CD4-positive, alpha-beta T cell treated with Interleukin-17A for 1 hour (primary cell): ENCODE measurements at regions not wholly inside any gene's neighbourhood (a gene's known extent, or its start where the extent isn't known, plus 50 kb on each side); places are given as distances from the start of the nearest gene placed in this dataset.

Experiments
- DNase-seq: peaks from one replicate; pipeline ENCODE4 v3.0.0-alpha.2; 2020

- no peak for DNase-seq
These were observed 793.7 kb upstream of the LCORL start for GRCh38 chr4:18815081-18815778.

- DNase-seq, result no peak
These were observed 792.2 kb upstream of the LCORL start for GRCh38 chr4:18813771-18814170.

GRCh38 chr4:18813055-18813454 is 791.5 kb upstream of the LCORL start:
- DNase-seq, result no peak

GRCh38 chr4:18803781-18804180 is 782.2 kb upstream of the LCORL start:
- no peak for DNase-seq

- no peak for DNase-seq
These were observed 776.6 kb upstream of the LCORL start for GRCh38 chr4:18798123-18798522.

DNA sequence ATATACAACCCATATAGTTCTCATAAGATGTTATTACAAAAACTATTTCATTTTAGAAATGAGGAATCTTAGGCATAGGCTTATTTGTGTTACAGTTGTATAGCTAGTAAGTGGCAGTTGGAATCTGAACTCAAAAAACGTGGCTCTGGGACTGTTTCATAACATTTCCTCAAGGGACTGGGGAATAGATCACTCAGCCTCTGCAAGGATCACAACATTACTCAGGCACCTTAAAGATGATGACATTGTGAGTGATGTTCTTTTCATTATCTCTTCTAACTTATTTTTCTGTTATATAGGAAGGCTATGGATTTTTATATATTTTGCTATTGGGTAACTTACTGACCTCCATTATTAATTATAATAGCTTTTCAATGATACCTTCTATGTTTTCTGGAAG is 774.2 kb upstream of the LCORL start:
- no peak for DNase-seq

GRCh38 chr4:18777190-18777930 is 755.8 kb upstream of the LCORL start:
- DNase-seq, result no peak

DNA sequence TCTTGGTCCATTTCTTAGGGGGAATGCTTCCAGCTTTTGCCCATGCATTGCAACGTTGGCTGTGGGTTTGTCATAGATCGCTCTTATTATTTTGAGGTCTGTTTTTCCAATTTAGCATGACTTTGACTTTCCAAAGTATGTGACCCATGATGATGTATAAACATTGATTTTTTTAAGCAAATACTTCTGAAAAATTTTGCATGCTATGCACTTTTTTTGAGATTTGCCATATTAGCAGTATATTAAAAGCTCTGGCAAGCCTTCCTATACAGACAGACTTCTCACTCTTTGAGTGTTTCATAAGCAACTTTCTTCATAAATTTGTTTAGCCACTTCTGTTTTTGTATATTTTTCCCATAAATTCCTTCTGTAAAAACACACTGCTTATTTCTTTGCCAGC is 746.4 kb upstream of the LCORL start:
- no peak for DNase-seq

DNA sequence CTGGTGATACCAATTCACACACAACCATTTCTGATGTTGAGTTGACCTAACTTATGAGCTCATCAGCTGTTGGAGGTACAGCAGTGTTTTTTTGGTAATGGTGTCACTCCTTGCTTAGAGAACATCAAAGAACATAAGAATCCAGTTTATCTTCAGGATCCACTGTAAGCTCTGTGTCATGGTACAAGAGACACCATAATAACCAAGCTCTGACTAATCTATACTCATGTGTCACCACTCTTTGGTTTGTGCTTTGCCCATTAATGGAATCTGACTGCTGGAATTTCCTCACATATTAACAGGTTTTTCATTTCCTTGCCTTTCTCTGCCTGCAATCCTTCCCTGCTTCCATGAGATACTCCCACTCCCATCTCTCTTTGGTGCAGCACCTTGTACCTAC is 735.1 kb upstream of the LCORL start:
- DNase-seq, result no peak

- DNase-seq, result no peak
These were observed 732.6 kb upstream of the LCORL start for GRCh38 chr4:18754180-18754579.

GRCh38 chr4:18751083-18751482 is 729.5 kb upstream of the LCORL start:
- DNase-seq, result no peak

- DNase-seq, result no peak
These were observed 727.8 kb upstream of the LCORL start for GRCh38 chr4:18749391-18749790.

- no peak for DNase-seq
These were observed 715.0 kb upstream of the LCORL start for GRCh38 chr4:18736551-18736950.

DNA sequence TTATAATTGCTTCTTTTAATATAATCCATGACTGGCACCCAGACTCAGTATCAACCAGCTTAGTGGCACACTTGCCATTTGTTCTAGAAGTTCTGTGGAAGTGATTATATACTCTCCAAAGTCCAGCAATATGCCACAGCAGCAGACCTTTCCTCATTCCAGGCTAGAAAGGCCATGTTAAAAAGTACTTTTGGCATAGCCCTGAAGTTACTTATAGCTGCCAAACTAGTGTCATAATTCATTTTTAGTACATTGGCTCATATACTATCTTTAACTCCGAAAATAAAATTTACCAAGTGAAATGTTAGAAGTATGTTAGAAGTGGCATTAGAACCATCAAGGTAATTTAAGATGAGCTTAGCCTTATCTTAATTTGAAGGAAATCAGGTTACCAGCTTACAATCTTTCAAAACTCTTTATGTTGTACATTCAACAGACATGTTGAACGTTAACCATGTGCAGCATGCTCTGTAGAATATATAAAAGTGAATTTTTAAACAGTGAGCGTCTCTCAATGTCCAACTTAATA is 714.2 kb upstream of the LCORL start:
- DNase-seq, result no peak

DNA sequence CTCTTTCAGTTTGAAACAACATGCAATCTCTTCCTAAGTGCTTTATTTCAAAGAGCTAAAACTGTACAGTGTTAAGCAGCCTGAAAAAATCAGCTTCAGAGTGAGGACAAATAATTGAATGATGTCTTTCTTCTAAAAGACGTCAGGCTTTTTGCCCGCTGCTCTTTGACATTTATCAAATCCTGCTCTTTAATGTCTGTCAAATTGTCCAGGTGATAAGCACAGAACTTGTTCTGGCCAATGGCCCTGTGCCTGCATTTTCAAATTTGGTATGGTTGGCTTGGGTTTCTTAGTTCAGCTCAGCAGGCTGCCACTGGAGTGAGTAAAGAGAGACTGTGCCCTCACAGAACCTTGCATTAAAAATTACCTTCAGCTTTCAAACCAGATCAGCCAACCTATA is 712.9 kb upstream of the LCORL start:
- DNase-seq, result no peak

GRCh38 chr4:18733961-18734360 is 712.4 kb upstream of the LCORL start:
- no peak for DNase-seq

GRCh38 chr4:18722748-18723191 is 701.2 kb upstream of the LCORL start:
- no peak for DNase-seq

DNA sequence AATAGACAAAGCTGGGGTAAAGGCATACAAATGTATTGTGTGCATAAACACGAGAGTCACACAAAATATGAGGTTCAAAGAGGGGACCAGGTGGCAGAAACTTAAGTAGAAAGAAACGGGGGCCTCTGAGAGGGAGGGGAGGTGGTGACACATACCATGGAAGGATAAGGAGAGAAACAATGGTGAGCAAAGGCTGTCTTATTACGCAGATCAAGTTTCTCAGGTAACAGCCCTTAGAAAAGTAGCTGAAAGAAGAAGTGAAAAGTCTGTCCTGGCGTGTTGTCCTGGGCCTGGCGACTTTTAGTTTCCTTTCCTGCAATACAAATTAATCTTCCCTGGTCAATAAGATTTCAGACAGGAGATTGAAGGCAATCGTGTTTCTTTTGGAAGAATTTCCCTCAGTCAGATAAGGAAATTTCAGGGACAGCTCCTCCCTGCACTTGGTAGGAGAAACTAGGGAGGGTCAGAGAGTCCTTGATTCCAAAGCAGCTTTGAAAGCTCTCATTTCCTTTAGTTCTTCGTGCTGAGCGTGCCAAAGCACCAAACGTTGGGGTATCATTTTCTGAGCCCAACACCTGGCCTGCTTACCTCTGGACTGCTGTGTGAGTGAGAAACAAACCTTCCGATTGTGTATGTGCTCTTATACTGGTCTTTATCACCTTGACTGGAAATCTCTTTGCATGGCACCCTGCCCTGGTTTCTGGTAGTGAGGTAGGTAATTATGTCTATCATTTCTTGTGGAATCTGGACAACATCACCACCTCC is 676.7 kb upstream of the LCORL start:
- no peak for DNase-seq

- DNase-seq, result no peak
These were observed 674.4 kb upstream of the LCORL start for GRCh38 chr4:18695733-18696527.

- no peak for DNase-seq
These were observed 670.1 kb upstream of the LCORL start for GRCh38 chr4:18691431-18692200.

GRCh38 chr4:18690291-18690955 is 668.9 kb upstream of the LCORL start:
- DNase-seq, result no peak
